HepG2 (cell line): ENCODE measurements at regions not wholly inside any gene's neighbourhood (a gene's known extent, or its start where the extent isn't known, plus 50 kb on each side); places are given as distances from the start of the nearest gene placed in this dataset.

Source experiments
- ATAC-seq: fragments of 200-7000 bp; cut with Tn5 transposase; 3 replicates; pipeline ENCODE4 v1.9.1; 2020; ENCODE audit warnings: mild to moderate bottlenecking, moderate library complexity
- BruUV-seq: library from RNA; stranded (reverse); fragments of 400-500 nt; replicated peaks from 2 replicates; lab custom pipeline; 2021; lab: Mats Ljungman, UMichigan
- CTCF ChIA-PET: fragments of 300-600 bp; formaldehyde crosslinking; extraction: SDS; loops from one replicate; lab custom pipeline; 2021; ENCODE audit warnings: low total read pairs, inconsistent platforms, low intra/inter-chr PET ratio; lab: Yijun Ruan, JAX
- POLR2A ChIA-PET: fragments of 350-600 bp; sonication (Branson Sonifier 250); formaldehyde crosslinking; loops from one replicate; lab custom pipeline; 2020; ENCODE audit warnings: antibody characterized with exemption, inconsistent platforms; lab: Yijun Ruan, JAX
- DNase-seq: peaks from one replicate; pipeline ENCODE4 v3.0.0-alpha.2; 2015; ENCODE audit warnings: low spot score
- FAIRE-seq: peaks from 3 replicates; lab custom pipeline; 2011; peaks lifted over from hg19 to GRCh38; lab: Jason Lieb, UNC
- H2AFZ ChIP-seq: one replicate; pipeline ENCODE4 v1.6.1; 2011; ENCODE audit warnings: low read length, inconsistent platforms
- H3K27ac ChIP-seq: fragments of 300-600 bp; 3 replicates; pipeline ENCODE4 v1.8.0; 2011; ENCODE audit warnings: mixed run types, mild to moderate bottlenecking, mixed read lengths, low read length, inconsistent platforms; ENCODE audit not compliant: insufficient read depth; ENCODE audit errors: extremely low read length
- H3K27me3 ChIP-seq, 2 experiments: fragments of 200-600 bp in 1 of 2; 2 replicates in 1 of 2; 3 replicates in 1 of 2; pipeline versions ENCODE4 v1.6.0 to v1.8.0; 2011; ENCODE audit warnings: low read length in 2 of 2, mild to moderate bottlenecking in 2 of 2, moderate library complexity in 2 of 2, inconsistent platforms in 1 of 2; ENCODE audit not compliant: insufficient read depth in 2 of 2, control insufficient read depth in 1 of 2
- H3K36me3 ChIP-seq, 2 experiments: fragments of 200-600 bp in 1 of 2; replicated peaks in 1 of 2; 2 replicates in 1 of 2; 3 replicates in 1 of 2; pipeline versions ENCODE4 v1.5.1 to v1.8.0; 2011; ENCODE audit warnings: low read length in 2 of 2, inconsistent platforms in 1 of 2; ENCODE audit not compliant: insufficient read depth in 2 of 2, control insufficient read depth in 1 of 2
- H3K4me1 ChIP-seq: 2 replicates; pipeline ENCODE4 v1.5.1; 2012; ENCODE audit warnings: low read length, inconsistent platforms; ENCODE audit not compliant: insufficient read depth
- H3K4me2 ChIP-seq: 2 replicates; pipeline ENCODE4 v1.6.0; 2011; ENCODE audit warnings: low read depth, low read length, inconsistent platforms
- H3K4me3 ChIP-seq, 3 experiments: fragments of 200-600 bp in 1 of 3; sonication (generic), shearing (Covaris generic) in 1 of 3; replicated peaks in 1 of 3; 2 replicates each; pipeline ENCODE4 v1.5.1; 2011 to 2016; ENCODE audit warnings: low read length in 3 of 3, inconsistent platforms in 2 of 3, low read depth in 2 of 3, mild to moderate bottlenecking in 2 of 3, control low read depth in 1 of 3, mixed read lengths in 1 of 3; ENCODE audit not compliant: insufficient read depth in 1 of 3
- H3K79me2 ChIP-seq: one replicate; pipeline ENCODE4 v1.6.1; 2011; ENCODE audit warnings: low read length, inconsistent platforms; ENCODE audit not compliant: insufficient read depth
- H3K9ac ChIP-seq: 2 replicates; pipeline ENCODE4 v1.6.0; 2011; ENCODE audit warnings: mild to moderate bottlenecking, low read depth, low read length, inconsistent platforms; ENCODE audit not compliant: insufficient read depth
- H3K9me3 ChIP-seq: 2 replicates; pipeline ENCODE4 v1.5.1; 2012; ENCODE audit warnings: mild to moderate bottlenecking, low read length
- H4K20me1 ChIP-seq: 2 replicates; pipeline ENCODE4 v1.6.0; 2011; ENCODE audit warnings: inconsistent platforms, mild to moderate bottlenecking, low read length, moderate library complexity; ENCODE audit not compliant: insufficient read depth
- ARID3A ChIP-seq: IDR thresholded peaks from 2 replicates; pipeline ENCODE4 v1.6.1; 2012; ENCODE audit warnings: low read depth, low read length, improper control_type of control experiment
- GLMP ChIP-seq: sonication (generic); formaldehyde crosslinking; IDR thresholded peaks from 2 replicates; pipeline ENCODE4 v1.9.0; 2021; ENCODE audit warnings: missing genetic modification reagents, mild to moderate bottlenecking, borderline replicate concordance
- IKZF5 ChIP-seq: IDR thresholded peaks from 2 replicates; pipeline ENCODE4 v1.6.1; 2018; ENCODE audit warnings: missing genetic modification reagents, mild to moderate bottlenecking, missing compliant biosample characterization
- RARG ChIP-seq: sonication (generic); formaldehyde crosslinking; IDR thresholded peaks from 2 replicates; pipeline ENCODE4 v1.4.0; 2020; ENCODE audit warnings: low read depth, mild to moderate bottlenecking, missing genetic modification reagents
- SMYD3 ChIP-seq: sonication (generic); formaldehyde crosslinking; IDR thresholded peaks from 2 replicates; pipeline ENCODE4 v1.8.1; 2023; ENCODE audit warnings: mild to moderate bottlenecking, missing genetic modification reagents
- SRY ChIP-seq: sonication (generic); formaldehyde crosslinking; IDR thresholded peaks from 2 replicates; pipeline ENCODE4 v1.8.0; 2022; ENCODE audit warnings: mild to moderate bottlenecking, missing genetic modification reagents
- ZNF33B ChIP-seq: sonication (generic); formaldehyde crosslinking; IDR thresholded peaks from 2 replicates; pipeline ENCODE4 v1.5.1; 2020; ENCODE audit warnings: mild to moderate bottlenecking, missing genetic modification reagents
- ZNF567 ChIP-seq: sonication (generic); formaldehyde crosslinking; IDR thresholded peaks from 2 replicates; pipeline ENCODE4 v1.8.1; 2023; ENCODE audit warnings: mild to moderate bottlenecking, missing genetic modification reagents, borderline replicate concordance
- ZNF574 ChIP-seq: sonication (generic); formaldehyde crosslinking; IDR thresholded peaks from 2 replicates; pipeline ENCODE4 v1.4.0; 2020; ENCODE audit warnings: missing genetic modification reagents
- WGBS: methylation state at CpG from one replicate; pipeline ENCODE4 v1.1.6; 2017; ENCODE audit warnings: low lambda C conversion rate; 5-methylcytosine and 5-hydroxymethylcytosine counted together
- in situ Hi-C: cut with HindIII; loops from 2 replicates; pipeline ENCODE4 v1.10.0; 2017; ENCODE audit warnings: low pct_unique_long_range_greater_than_20kb; ENCODE audit not compliant: extremely low pct_ligation_motif_present
- intact Hi-C: fragments of 100-400 bp; cut with micrococcal nuclease; formaldehyde crosslinking; loops from one replicate; pipeline ENCODE4 v1.10.0; 2022; ENCODE audit not compliant: unreplicated experiment

- no peak for TF ChIP-seq ZNF574 (CRISPR knock-in tag)
These were observed 171.3 kb upstream of the NTF3 start (continued) for GRCh38 chr12:5260591-5261086.

- no peaks in the 10 kb centered on the region for H3K9me3 ChIP-seq
- ChIA-PET CTCF (no interaction called here), POLR2A (no interaction called here)
- 6% methylated on average over 1 of the region's 1 CpG for WGBS
- intact Hi-C loops (no loop called here), in situ Hi-C loops (no loop called here)
- no peaks in the 10 kb centered on the region for H3K36me3 ChIP-seq
- no peak for TF ChIP-seq SRY (CRISPR knock-in tag)
- no peak for TF ChIP-seq SMYD3 (CRISPR knock-in tag)
- no peak for TF ChIP-seq ZNF33B (CRISPR knock-in tag)
- H4K20me1 ChIP-seq = no peaks in the 10 kb centered on the region
- H3K27ac ChIP-seq = no peak overlapping the region
- no peaks in the 10 kb centered on the region for H3K79me2 ChIP-seq
- H3K27me3 ChIP-seq = no peaks in the 10 kb centered on the region; a peak in 1 of 5 replicates
- no peak for DNase-seq
- no peak for ATAC-seq
- no peak overlapping the region for H2AFZ ChIP-seq
- no peak for FAIRE-seq
- no peak overlapping the region for H3K9ac ChIP-seq
- H3K4me2 ChIP-seq = no peak overlapping the region
- BruUV-seq = no TSS peak
- no peak overlapping the region for H3K4me3 ChIP-seq
- no peaks in the 10 kb centered on the region for H3K4me1 ChIP-seq
These were observed 169.5 kb upstream of the NTF3 start for GRCh38 chr12:5262450-5262849.

- FAIRE-seq (no peak), ATAC-seq (no peak), DNase-seq (no peak)
- Histone ChIP-seq H3K9ac (no peak overlapping the region), H3K4me1 (no peaks in the 10 kb centered on the region), H3K27ac (no peak overlapping the region), H3K9me3 (no peaks in the 10 kb centered on the region), H3K4me2 (no peak overlapping the region), H4K20me1 (no peaks in the 10 kb centered on the region), H3K79me2 (no peaks in the 10 kb centered on the region), H3K27me3 (no peaks in the 10 kb centered on the region; a peak in 1 of 5 replicates), H3K36me3 (no peaks in the 10 kb centered on the region), H2AFZ (no peak overlapping the region), H3K4me3 (no peak overlapping the region)
- BruUV-seq = no TSS peak
- intact Hi-C loops = no loop called here
- WGBS = 3% methylated on average over 2 of the region's 2 CpGs
- CTCF ChIA-PET = no interaction called here
- POLR2A ChIA-PET = no interaction called here
- in situ Hi-C loops = no loop called here
- TF ChIP-seq RARG (CRISPR knock-in tag) (no peak), IKZF5 (CRISPR knock-in tag) (no peak), ARID3A (no peak), ZNF567 (CRISPR knock-in tag) (no peak), GLMP (CRISPR knock-in tag) (no peak)
These were observed 169.0 kb upstream of the NTF3 start for GRCh38 chr12:5262885-5263284.
